ENCODE measurements at regions not wholly inside any gene's neighbourhood (a gene's known extent, or its start where the extent isn't known, plus 50 kb on each side); places are given as distances from the start of the nearest gene placed in this dataset.
A peak's percentile ranks its signal among the peaks of the same experiment; 100 is the strongest.

GRCh38 chr1:55927702-55928290, 651.6 kb downstream of the PLPP3 start:
- DNase-seq, result no peak
- Histone ChIP-seq H3K27ac (peak overlapping the region in 1 of 4 donors; percentile 53), H3K4me1 (peaks cover 11 to 19% (median 11%) of the 10 kb centered on the region in 3 donors), H3K27me3 (no peaks in the 10 kb centered on the region), H3K36me3 (no peaks in the 10 kb centered on the region), H3K9me3 (no peaks in the 10 kb centered on the region), H3K4me3 (no peak overlapping the region)
- no peak for TF ChIP-seq POLR2A (IDR thresholded peaks at IDR 0.05)
- no peak for TF ChIP-seq CTCF (IDR thresholded peaks at IDR 0.05)
- intact Hi-C loops (cut with DNase I), result no loop called here
- 55 to 63% methylated on average over 1 of the region's 1 CpG for WGBS, 2 donors

- 69 to 81% methylated on average over 5 to 9 of the region's 11 CpGs for WGBS, 2 donors
- no peak for TF ChIP-seq POLR2A (IDR thresholded peaks at IDR 0.05)
- TF ChIP-seq CTCF (IDR thresholded peaks at IDR 0.05), result no peak
- DNase-seq, result no peak
Observed at GRCh38 chr1:55926906-55927471, 652.4 kb downstream of the PLPP3 start.

DNA sequence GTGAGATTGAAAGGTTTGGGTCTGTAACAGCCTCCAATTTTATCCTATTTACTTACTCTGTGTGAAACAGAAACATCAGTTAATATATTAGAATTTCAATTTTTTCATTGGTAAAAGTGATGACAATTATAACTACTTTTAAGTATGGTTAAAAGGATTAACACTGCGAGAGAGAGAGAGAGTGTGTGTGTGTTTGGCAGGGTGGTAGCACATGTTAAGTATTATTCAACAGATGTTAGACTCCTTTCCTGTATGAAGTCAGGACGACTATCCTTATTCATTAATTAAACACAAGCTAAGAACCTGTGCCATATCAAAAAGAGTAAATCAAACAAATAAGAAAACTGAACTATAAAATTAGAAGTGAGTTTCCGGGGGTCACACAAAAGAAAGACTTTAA, 662.5 kb downstream of the PLPP3 start:
- TF ChIP-seq CTCF (IDR thresholded peaks at IDR 0.05) (no peak), POLR2A (IDR thresholded peaks at IDR 0.05) (no peak)
- H3K4me3 ChIP-seq, result no peak overlapping the region
- no peaks in the 10 kb centered on the region for H3K9me3 ChIP-seq
- 22 to 30% methylated on average over 3 of the region's 3 CpGs for WGBS, 2 donors
- H3K27me3 ChIP-seq, result no peaks in the 10 kb centered on the region
- intact Hi-C loops (cut with DNase I), result no loop called here
- peak overlapping the region in 1 of 4 donors; percentile 7 for H3K27ac ChIP-seq
- H3K36me3 ChIP-seq, result no peaks in the 10 kb centered on the region
- H3K4me1 ChIP-seq, result peaks cover 0 to 12% (median 4%) of the 10 kb centered on the region in 3 donors
- DNase-seq, result no peak

More at GRCh38 chr1:55926906-55927471, 652.4 kb downstream of the PLPP3 start:
- Histone ChIP-seq H3K36me3 (no peaks in the 10 kb centered on the region), H3K9me3 (no peaks in the 10 kb centered on the region), H3K4me3 (no peak overlapping the region), H3K27me3 (no peaks in the 10 kb centered on the region), H3K27ac (no peak overlapping the region), H3K4me1 (peaks cover 10 to 18% (median 11%) of the 10 kb centered on the region in 3 donors)
- intact Hi-C loops (cut with DNase I), result no loop called here

DNA sequence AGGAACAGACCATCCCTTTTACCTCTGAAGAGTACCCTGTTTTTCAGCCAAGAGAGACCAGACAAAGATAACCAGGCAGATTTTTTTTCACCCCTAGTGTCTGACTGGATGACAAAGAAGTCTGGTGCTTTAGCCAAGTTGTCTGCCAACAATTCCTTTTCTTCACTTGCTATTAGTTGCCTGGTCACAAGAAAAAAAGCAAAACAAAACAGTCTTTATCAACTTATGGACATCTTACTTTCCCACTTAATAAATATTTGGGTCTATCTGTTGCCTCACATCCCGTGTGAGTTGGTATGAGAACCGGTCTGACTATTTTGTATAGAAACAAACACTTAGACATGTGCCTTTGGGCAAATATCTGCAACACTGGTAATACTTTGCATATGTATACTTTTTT, 662.9 kb downstream of the PLPP3 start:
- no peak for DNase-seq
- H3K4me1 ChIP-seq, result peaks cover 0 to 12% (median 4%) of the 10 kb centered on the region in 3 donors
- H3K27ac ChIP-seq, result peak overlapping the region in 1 of 4 donors; percentile 7
- intact Hi-C loops (cut with DNase I), result no loop called here
- H3K4me3 ChIP-seq, result no peak overlapping the region
- no peaks in the 10 kb centered on the region for H3K9me3 ChIP-seq
- 18 to 24% methylated on average over 2 of the region's 2 CpGs for WGBS, 2 donors
- TF ChIP-seq CTCF (IDR thresholded peaks at IDR 0.05) (no peak), POLR2A (IDR thresholded peaks at IDR 0.05) (no peak)
- no peaks in the 10 kb centered on the region for H3K36me3 ChIP-seq
- no peaks in the 10 kb centered on the region for H3K27me3 ChIP-seq

DNA sequence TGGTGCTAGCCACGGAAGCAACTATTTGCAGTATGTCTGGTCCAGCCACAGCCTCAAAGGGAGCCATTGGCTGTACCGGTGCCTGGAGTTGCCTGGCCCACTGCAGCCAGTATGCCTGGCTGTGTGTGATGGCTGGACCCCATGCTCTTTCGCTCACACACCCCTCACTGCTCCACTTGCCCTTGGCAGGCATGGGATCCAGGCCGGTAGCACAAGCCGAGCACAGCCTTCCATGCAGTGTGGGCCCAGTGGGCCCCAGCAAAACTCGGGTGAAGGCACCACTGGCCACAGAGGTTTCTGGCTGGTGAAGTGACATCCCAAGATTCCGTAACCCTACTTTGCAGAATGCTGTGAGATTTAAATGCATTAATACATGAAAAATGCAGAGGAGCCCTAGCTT, 665.8 kb downstream of the PLPP3 start:
- Histone ChIP-seq H3K4me3 (no peak overlapping the region), H3K27me3 (no peaks in the 10 kb centered on the region), H3K4me1 (peaks cover 0 to 12% (median 4%) of the 10 kb centered on the region in 3 donors), H3K36me3 (no peaks in the 10 kb centered on the region), H3K27ac (no peak overlapping the region), H3K9me3 (no peaks in the 10 kb centered on the region)
- DNase-seq, result no peak
- TF ChIP-seq CTCF (IDR thresholded peaks at IDR 0.05), result no peak
- no peak for TF ChIP-seq POLR2A (IDR thresholded peaks at IDR 0.05)
- WGBS, 2 donors, result 89 to 92% methylated on average over 2 to 4 of the region's 7 CpGs
- intact Hi-C loops (cut with DNase I), result no loop called here
